Limb (tissue), 2 donors: ENCODE measurements at regions not wholly inside any gene's neighbourhood (a gene's known extent, or its start where the extent isn't known, plus 50 kb on each side); places are given as distances from the start of the nearest gene placed in this dataset.
A peak's percentile ranks its signal among the peaks of the same experiment; 100 is the strongest.
"Not testable (repeated sequence)": the region's sequence is repeated elsewhere in the genome, so short reads cannot be mapped to it uniquely, and the experiment has no call there.

ENCODE experiments used
- DNase-seq, 2 donors: peaks; one replicate each; pipeline ENCODE4 v3.0.0-alpha.2; 2016; ENCODE audit errors: extremely low spot score in 2 of 2

DNA sequence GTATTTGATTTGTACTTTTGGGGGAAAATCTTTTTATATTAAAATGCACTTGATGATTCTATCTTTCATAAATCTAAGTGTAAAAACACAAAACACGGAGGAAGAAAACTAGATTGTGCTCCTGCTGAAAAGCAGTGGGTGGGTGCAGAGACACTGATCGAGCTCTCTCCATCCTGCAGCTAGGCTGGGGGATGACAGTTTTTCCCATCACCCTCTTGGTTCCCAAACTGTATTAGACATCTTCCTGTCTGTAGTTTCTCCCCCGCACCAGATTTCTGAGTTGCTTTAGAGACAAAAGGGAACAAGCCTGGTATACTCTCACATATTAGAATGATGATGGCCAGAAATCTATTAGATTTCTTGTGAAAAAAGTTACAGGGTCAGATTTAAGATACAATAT, 99.6 kb downstream of the FAM114A2 start:
- DNase-seq, result no peak

DNA sequence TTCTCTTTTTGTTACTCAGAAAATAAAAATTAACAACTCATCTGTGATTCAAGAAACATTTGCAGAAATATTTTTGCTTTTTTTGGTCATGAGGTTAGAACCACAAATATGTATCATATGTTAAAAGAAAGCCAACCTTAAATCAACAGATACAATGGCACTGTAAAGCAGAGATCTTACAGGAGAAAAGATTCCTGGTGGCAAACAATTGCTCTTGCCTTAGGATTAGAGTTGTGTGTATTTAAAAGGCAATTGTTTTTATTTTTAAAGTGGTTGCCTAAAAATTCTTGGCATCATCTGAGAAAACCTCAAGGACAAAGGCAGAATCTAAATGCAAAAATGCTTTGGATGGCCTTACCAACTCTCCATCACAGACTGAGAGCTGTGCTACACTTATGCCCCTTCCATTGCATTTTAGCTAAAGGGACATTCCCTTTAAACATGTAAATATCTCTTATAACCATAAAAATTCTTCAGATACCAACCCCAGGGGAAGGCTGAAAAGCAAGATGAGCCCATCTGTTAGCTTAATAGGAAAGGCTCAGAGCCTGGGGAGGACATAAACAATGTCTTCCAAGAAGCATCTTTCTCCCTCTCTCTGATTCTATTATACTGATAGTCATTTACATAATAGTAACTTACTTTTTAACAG, 100.4 kb downstream of the FAM114A2 start:
- no peak for DNase-seq

DNA sequence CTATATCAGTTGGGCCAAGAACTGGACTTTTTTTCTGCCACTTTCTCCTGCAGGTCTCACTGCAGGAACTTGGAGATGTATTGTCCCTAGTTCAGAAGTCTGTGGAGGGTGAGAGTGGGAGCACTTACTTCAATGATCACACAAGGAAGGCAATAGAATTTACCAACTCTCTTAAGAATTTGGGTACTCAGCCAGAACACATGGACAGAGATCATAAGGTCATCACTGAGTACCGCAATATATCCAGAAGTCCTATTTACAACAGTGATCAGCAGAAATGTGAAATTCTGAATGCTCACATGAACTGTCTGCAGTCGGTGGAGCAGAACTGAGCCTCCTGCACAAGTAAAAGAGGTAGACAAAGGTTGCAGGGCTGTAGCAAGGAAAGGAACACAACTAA, 101.0 kb downstream of the FAM114A2 start:
- DNase-seq, result no peak

DNA sequence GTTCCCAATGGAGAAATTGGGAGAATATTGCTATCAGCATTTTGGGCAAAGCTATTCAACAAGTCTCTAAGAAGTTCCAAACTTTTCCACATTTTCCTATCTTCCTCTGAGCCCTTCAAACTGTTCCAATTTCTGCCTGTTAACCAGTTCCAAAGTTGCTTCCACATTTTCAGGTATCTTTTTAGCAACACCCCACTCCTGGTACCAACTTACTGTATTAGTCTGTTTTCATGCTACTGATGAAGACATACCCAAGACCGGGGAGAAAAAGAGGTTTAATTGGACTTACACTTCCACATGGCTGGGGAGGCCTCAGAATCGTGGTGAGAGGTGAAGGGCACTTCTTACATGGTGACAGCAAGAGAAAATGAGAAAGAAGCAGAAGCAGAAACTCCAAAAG, 103.6 kb downstream of the FAM114A2 start:
- DNase-seq, result not testable (repeated sequence)

DNA sequence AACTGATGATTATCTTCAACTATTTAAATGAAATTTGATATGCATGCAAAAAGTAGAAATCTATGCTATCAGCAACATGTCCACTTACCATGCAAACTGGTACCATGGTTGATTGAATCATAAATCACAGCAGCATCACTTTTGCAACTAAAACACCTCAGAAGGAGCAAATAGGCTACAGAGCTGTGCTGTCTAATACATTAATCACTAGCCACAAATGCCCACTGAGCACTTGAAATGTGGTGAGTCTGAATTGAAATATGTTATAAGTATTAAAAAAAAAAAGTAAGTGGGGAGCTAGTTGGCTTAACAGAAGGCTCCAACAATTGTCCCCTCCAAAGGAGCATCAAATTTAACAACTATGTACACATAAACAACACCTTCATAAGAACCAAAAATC, 112.5 kb downstream of the FAM114A2 start:
- DNase-seq, result no peak

DNA sequence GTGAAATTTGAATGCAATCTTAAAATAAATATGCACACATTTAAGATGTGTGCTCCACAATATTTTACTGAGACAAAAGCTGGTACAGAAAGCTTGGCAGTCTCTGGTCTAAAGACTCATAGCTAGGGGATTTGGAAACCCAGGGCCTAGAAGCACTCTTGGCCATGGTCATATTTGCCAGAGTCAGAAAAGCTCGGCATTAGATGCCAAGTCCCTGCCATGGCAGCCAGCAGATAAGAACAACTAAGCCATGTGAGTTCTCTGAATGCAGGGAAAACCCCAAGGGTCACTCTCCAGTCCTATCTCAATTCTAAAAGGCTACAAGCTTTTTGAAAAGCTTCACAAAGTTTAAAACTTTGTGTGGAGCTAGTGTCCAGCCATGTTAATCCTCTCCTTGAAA, 119.5 kb downstream of the FAM114A2 start:
- DNase-seq, result no peak

DNA sequence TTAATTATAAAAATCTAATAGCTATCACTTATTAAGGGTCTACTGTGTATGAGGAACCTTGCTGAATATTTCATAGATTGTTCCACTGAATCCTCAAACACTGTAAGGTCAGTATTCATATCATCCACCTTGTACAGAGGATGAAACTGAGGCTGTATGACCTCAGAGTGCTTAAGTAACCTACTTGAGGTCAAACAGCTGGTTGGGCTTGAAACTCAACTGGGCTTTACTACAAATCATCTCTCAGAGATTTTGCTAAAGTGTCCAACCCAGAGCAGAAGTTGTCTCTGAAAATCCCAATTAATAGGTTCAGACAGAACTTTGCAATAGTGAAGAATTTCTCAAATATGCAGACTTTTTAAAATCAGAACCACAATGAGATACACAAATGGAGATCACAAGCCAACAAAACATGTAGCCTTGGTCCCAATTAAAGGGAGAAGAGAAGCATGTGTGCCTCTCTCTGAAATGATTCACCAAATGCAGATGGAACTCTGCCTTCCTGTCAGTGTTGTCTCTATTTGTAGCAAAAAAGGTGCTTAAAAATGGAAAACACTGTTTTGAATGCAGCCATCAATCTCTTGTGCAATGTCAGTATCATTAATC, 131.4 kb downstream of the FAM114A2 start:
- no peak for DNase-seq

DNA sequence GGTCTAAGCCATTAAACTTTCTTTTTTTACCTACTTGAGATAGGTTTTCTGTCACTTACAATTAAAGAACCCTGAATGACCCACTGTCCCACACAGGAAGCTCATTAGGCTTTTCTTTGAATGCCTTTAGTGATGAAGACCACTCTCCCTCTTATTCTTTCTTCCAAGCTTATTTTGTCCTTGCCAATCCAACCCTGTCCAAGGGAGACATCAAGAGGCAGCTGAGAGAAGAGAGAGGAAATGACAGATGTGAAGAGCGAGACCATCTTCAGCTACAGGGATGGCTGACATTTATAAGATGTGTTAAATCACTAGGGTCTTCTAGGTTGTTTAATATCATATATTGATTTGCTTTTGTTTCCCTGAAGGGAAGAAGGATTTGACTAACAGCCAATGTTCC, 133.5 kb downstream of the FAM114A2 start:
- DNase-seq, result no peak

DNA sequence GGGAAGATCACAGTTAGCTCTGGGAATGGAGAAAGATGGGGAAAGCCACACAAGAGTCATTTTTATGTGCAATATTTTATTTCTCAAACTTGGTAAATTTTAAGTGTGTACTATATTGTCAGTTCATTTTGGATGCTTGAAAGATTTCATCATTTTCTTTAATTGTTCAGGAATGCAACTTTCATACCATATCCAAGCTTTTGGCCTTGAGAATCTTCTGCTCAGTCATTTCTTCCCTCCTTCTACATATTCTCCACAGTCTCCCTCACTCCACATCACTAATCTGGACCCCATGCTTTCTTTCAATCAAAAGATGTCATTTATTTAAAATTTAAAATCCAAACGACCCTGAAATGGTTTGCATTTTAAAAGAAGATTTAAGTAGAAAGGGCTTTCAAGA, 135.4 kb downstream of the FAM114A2 start:
- DNase-seq, result no peak

DNA sequence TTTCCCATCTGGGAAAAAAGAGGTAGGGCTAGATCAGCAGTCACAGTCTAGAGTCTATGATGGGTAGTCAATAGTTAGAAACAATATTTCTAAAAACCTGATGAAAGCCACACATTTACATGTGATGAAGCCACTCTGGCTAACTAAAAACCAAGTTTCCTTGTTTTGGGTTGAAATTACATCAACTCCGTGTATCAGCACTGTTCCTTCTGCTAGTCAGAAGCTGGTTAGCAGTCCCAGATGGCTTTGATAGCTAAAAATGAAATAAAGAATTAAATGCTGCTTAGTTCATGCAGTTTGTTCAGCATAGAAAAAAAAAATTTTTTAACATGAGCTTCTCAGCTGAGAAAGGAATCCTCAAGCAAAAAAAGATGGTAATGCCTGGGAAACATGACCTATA, 136.7 kb downstream of the FAM114A2 start:
- no peak for DNase-seq

DNA sequence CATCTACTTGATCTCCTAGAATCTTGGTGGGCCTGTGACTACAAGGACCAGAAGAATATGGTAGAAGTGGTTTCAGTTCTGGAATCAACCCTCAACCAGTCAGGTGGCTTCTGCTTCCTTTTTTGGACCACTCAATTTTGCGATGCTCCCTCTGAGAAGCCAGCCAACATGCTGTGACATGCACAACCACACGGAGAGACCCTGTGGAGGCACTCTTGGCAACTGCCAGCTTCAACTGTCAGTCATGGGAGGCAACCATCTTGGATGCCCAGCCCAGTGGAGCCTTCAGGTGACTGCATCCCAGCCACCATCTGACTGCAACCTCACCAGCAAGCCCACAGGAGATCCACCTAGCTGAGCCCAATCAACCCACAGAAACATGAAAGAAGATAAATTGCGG, 137.3 kb downstream of the FAM114A2 start:
- no peak for DNase-seq

DNA sequence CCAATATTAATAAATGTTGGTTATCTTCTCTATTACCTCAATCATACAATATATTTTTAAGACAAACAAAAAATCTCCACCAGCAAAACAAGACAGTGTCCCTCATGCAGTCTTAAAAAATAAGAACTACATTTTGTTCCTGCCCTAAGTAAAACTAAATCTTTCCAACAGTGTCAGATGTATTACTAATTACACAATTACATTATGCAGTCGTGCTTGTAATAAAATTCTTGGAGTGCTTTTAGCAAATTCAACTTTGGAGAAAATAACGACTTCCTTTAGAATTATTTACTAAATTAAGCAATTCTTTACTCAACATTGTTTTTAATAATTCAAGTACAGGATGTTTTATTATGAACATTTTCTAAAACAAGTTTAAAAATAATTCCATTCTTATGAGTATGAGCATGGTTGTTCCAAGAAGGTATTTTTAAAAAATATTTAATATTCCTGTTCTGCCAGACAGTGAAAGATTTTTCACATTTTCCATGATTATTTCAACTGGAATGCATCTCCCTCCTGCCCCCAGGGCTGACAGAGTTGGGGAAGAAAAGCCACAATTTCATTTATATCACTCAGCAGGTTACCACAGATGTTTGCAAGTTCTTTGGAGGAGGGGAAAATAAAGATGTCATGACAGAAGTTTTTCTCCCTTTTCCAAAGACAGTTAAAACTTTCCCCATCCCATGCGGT, 137.9 kb downstream of the FAM114A2 start:
- DNase-seq, result peak in 1 of 2 donors; percentile 33

DNA sequence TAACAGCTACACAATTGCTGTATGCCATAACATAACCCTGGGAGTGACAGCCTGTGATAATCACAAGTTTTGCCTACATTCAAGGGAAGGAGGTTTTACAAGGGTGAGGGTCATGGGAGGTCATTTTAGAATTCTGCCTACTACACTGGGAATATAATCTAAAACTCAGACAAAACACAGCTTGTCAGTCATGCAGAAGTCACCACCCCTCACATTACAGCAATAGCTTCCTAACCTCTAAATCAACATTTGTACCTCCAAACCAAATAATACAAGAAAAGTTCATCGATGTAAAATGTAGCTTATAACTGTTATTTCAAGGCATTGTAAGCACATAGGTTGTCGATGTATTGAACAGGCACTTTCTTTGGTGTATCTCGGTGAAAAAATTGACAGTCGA, 139.0 kb downstream of the FAM114A2 start:
- no peak for DNase-seq

DNA sequence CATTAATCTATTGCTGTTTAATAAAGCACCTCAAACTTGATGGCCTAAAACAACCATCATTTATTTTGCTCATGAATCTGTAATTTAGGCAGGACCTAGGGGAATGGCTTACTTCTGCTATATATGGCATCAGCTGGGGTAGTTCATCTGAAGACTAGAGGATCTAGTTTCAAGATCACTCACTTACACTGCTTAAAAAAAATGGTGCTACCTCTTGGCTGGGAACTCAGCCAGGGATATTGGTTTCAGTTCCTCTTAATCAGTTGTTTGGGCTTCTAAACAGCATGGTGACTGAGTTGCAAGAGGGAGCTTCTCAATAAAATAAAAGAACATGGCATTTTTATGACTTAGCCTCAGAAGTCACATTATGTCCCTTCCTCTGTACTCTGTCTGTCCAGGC, 142.0 kb downstream of the FAM114A2 start:
- DNase-seq, result peak in 1 of 2 donors; percentile 35

DNA sequence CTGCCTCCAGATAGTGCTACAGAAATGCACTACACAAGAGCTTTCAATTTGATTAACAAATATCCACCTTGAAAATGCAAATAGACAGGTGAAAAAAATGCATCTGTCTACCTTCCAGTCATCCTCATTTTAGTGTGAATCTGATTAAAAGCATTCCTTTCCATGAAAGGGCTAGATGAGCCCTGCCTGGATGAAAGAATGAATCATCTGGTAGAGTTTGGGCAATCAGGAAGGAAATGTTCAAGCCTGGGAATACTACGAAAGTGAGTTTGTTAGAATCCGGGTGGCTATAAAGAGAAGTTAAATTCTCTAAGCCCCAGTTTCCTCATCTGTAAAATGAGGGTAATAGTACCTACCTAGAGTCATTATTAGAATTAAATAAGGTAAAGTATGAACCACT, 142.6 kb downstream of the FAM114A2 start:
- DNase-seq, result no peak

DNA sequence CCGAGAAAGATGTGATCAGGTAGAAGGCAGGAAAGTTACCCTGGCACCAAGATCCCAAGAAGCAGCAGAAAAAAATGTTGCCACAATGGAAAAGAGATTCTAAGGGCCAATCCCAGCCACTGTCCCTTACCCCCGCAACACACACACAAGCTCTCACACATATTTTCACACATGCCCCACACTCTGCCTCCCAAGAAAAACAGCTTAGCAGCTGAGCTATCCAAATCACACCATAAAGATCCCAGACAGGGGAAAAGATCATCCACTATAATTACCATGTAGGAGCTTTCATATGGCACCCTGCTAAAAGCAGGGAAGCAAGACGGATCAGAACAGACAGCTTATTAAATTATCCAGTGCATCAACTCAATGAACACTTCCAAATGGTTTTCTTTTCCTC, 143.4 kb downstream of the FAM114A2 start:
- DNase-seq, result no peak

DNA sequence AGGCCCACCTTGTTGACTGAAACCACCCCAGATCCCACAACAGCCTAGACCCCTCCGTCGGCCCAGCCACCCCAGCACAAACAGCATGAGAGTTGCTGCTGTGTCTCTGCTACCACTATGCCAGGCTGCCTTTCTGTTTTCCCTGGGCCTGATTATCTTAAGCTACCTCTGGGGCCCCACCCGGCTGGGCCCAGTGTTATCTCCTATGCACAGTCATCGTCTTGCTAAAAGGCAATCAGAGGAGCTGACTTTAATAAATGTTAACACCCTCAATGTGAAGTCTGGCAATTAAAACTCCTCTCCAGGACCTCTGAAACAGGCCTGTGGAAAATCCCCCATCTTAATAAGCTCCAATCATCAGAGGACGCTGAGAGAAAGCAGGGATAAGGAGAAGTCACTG, 144.9 kb downstream of the FAM114A2 start:
- DNase-seq, result no peak

DNA sequence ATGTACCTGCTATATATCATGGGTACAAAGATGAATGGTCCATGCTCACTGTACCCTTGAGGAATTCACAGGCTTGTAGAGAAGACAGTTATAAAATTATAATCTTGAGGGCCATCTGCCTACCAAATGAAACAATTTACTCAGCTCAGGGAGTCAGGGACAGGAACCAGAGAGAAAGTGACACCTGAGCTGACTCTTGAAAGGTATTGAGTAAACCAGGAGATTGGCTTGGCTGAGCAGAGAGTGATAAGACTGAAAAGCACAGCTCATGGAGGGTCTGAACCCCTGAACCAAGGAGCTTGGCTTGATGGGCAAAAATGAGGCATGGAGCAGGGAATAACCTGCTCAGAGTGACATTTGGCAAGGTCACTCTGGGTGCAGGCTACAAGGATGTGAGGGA, 147.3 kb downstream of the FAM114A2 start:
- DNase-seq, result no peak

DNA sequence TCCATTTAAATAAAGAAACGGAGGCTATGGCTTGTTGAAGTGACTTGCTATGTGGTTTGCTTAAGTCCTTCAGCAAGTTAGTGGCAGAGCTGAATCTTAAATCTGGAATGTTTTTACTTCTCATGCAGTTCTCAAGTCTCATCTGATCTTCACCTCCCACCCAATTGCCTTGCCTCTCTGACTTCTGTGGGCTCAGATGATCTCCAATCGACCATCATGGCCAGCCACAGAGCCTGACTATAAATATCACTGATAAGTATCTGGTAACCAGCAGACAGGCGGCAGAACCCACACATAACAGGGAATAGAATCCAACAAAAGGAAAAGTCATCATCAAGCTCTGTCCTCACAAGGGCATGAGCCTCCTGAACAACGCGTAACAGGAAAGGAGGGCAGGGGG, 149.9 kb downstream of the FAM114A2 start:
- no peak for DNase-seq

DNA sequence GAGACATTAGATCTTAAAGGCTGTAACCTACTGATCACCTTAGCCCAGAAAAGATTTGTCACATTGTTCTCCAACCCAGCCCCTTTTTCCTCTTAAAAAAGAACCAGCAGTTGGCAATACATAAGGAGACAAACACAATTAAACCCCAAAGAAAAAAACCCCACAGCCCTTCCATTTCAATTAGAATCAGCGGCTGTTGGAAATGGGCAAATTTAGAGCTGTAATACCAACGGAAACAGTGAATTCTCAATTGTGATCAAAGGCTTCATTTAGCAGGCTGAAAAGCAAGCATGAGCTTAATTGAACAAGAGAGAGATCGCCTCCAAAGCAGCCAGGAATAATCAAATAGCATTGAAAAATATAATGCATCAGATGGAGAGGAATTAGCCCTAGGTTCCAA, 153.6 kb downstream of the FAM114A2 start:
- no peak for DNase-seq

DNA sequence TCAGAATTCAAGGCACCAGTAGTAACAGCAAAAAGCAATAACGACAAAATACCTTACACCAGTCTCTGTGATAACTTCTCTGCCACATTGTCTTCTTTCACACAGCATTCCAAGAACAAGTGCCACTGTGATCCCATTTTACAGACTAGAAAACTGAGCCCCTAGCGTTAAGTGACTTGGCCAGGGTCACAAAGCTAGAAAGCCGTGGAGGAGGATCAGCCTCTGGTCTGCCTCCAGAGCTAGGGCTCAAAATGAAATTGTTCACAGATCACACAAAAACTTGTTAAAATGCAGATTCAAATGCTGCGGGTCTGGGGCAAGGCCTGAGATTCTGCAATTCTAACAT, 154.1 kb downstream of the FAM114A2 start:
- DNase-seq, result no peak

DNA sequence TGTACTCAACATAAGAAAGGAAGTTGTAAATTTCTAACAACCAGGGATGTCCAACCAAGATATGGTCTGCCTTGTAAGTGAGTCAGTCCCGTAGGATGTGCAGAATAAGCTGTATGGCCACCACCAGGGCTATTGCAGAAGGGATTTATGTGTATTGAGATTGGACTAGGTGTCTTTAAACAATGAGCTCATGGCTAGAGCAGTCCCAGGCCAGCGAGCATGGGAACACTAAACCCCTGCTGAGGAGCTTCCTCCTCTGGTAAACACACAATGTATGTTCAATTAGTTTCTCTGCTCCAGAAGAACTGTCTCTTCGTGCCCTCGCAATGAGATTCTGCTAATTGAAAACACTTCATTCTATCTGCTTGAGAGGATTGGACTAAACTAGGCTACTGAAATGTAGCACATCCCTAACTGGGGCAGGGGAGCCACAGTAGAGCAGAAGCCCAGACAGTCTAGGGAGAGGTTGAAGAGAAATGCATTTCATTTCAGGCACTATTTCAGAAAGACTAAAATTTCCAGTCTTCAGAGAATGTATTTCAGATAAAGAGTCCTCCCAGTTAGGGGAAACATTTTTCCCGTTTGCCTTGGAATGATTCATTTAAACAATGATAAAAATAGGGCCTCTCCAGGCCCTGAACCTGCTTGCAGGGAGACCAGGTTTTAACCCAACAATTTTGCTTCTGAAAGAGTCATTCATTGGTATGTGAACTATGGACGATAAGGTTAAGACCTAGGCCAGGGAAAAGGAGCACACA, 154.7 kb downstream of the FAM114A2 start:
- DNase-seq, result no peak
